HepG2 (cell line): ENCODE measurements at regions not wholly inside any gene's neighbourhood (a gene's known extent, or its start where the extent isn't known, plus 50 kb on each side); places are given as distances from the start of the nearest gene placed in this dataset.

Source experiments
- ATAC-seq: fragments of 200-7000 bp; cut with Tn5 transposase; 3 replicates; pipeline ENCODE4 v1.9.1; 2020; ENCODE audit warnings: mild to moderate bottlenecking, moderate library complexity
- BruUV-seq: library from RNA; stranded (reverse); fragments of 400-500 nt; replicated peaks from 2 replicates; lab custom pipeline; 2021; lab: Mats Ljungman, UMichigan
- CTCF ChIA-PET: fragments of 300-600 bp; formaldehyde crosslinking; extraction: SDS; loops from one replicate; lab custom pipeline; 2021; ENCODE audit warnings: low total read pairs, inconsistent platforms, low intra/inter-chr PET ratio; lab: Yijun Ruan, JAX
- POLR2A ChIA-PET: fragments of 350-600 bp; sonication (Branson Sonifier 250); formaldehyde crosslinking; loops from one replicate; lab custom pipeline; 2020; ENCODE audit warnings: antibody characterized with exemption, inconsistent platforms; lab: Yijun Ruan, JAX
- DNase-seq: peaks from one replicate; pipeline ENCODE4 v3.0.0-alpha.2; 2015; ENCODE audit warnings: low spot score
- FAIRE-seq: peaks from 3 replicates; lab custom pipeline; 2011; peaks lifted over from hg19 to GRCh38; lab: Jason Lieb, UNC
- H2AFZ ChIP-seq: one replicate; pipeline ENCODE4 v1.6.1; 2011; ENCODE audit warnings: low read length, inconsistent platforms
- H3K27ac ChIP-seq: fragments of 300-600 bp; 3 replicates; pipeline ENCODE4 v1.8.0; 2011; ENCODE audit warnings: mixed run types, mild to moderate bottlenecking, mixed read lengths, low read length, inconsistent platforms; ENCODE audit not compliant: insufficient read depth; ENCODE audit errors: extremely low read length
- H3K27me3 ChIP-seq, 2 experiments: fragments of 200-600 bp in 1 of 2; 2 replicates in 1 of 2; 3 replicates in 1 of 2; pipeline versions ENCODE4 v1.6.0 to v1.8.0; 2011; ENCODE audit warnings: low read length in 2 of 2, mild to moderate bottlenecking in 2 of 2, moderate library complexity in 2 of 2, inconsistent platforms in 1 of 2; ENCODE audit not compliant: insufficient read depth in 2 of 2, control insufficient read depth in 1 of 2
- H3K36me3 ChIP-seq, 2 experiments: fragments of 200-600 bp in 1 of 2; replicated peaks in 1 of 2; 2 replicates in 1 of 2; 3 replicates in 1 of 2; pipeline versions ENCODE4 v1.5.1 to v1.8.0; 2011; ENCODE audit warnings: low read length in 2 of 2, inconsistent platforms in 1 of 2; ENCODE audit not compliant: insufficient read depth in 2 of 2, control insufficient read depth in 1 of 2
- H3K4me1 ChIP-seq: 2 replicates; pipeline ENCODE4 v1.5.1; 2012; ENCODE audit warnings: low read length, inconsistent platforms; ENCODE audit not compliant: insufficient read depth
- H3K4me2 ChIP-seq: 2 replicates; pipeline ENCODE4 v1.6.0; 2011; ENCODE audit warnings: low read depth, low read length, inconsistent platforms
- H3K4me3 ChIP-seq, 3 experiments: fragments of 200-600 bp in 1 of 3; sonication (generic), shearing (Covaris generic) in 1 of 3; replicated peaks in 1 of 3; 2 replicates each; pipeline ENCODE4 v1.5.1; 2011 to 2016; ENCODE audit warnings: low read length in 3 of 3, inconsistent platforms in 2 of 3, low read depth in 2 of 3, mild to moderate bottlenecking in 2 of 3, control low read depth in 1 of 3, mixed read lengths in 1 of 3; ENCODE audit not compliant: insufficient read depth in 1 of 3
- H3K79me2 ChIP-seq: one replicate; pipeline ENCODE4 v1.6.1; 2011; ENCODE audit warnings: low read length, inconsistent platforms; ENCODE audit not compliant: insufficient read depth
- H3K9ac ChIP-seq: 2 replicates; pipeline ENCODE4 v1.6.0; 2011; ENCODE audit warnings: mild to moderate bottlenecking, low read depth, low read length, inconsistent platforms; ENCODE audit not compliant: insufficient read depth
- H3K9me3 ChIP-seq: 2 replicates; pipeline ENCODE4 v1.5.1; 2012; ENCODE audit warnings: mild to moderate bottlenecking, low read length
- H4K20me1 ChIP-seq: 2 replicates; pipeline ENCODE4 v1.6.0; 2011; ENCODE audit warnings: inconsistent platforms, mild to moderate bottlenecking, low read length, moderate library complexity; ENCODE audit not compliant: insufficient read depth
- AHR ChIP-seq: IDR thresholded peaks from 2 replicates; pipeline ENCODE4 v1.6.1; 2018; ENCODE audit warnings: missing genetic modification reagents, missing compliant biosample characterization
- CEBPB ChIP-seq: IDR thresholded peaks from 2 replicates; pipeline ENCODE4 v1.6.1; 2011; ENCODE audit warnings: low read depth, low read length, improper control_type of control experiment, borderline replicate concordance
- JUND ChIP-seq: sonication (generic); formaldehyde crosslinking; IDR thresholded peaks from 2 replicates; pipeline ENCODE4 v1.8.0; 2022; ENCODE audit warnings: mild to moderate bottlenecking, missing genetic modification reagents
- MTF1 ChIP-seq: sonication (generic); formaldehyde crosslinking; IDR thresholded peaks from 2 replicates; pipeline ENCODE4 v1.5.0; 2020; ENCODE audit warnings: missing genetic modification reagents
- PCBP2 ChIP-seq: fragments of 200-400 bp; formaldehyde crosslinking; optimal IDR thresholded peaks from 2 replicates; pipeline ENCODE3; 2018; ENCODE audit warnings: low read length, low read depth; ENCODE audit not compliant: poor library complexity, severe bottlenecking
- U2AF1 ChIP-seq: fragments of 200-400 bp; formaldehyde crosslinking; optimal IDR thresholded peaks from 2 replicates; pipeline ENCODE3; 2017; ENCODE audit warnings: mild to moderate bottlenecking, low read depth, low read length
- ZBTB3 ChIP-seq: sonication (generic); formaldehyde crosslinking; IDR thresholded peaks from 2 replicates; pipeline ENCODE4 v1.4.0; 2020; ENCODE audit warnings: low read depth, mild to moderate bottlenecking, moderate library complexity, missing genetic modification reagents, borderline replicate concordance
- WGBS: methylation state at CpG from one replicate; pipeline ENCODE4 v1.1.6; 2017; ENCODE audit warnings: low lambda C conversion rate; 5-methylcytosine and 5-hydroxymethylcytosine counted together
- in situ Hi-C: cut with HindIII; loops from 2 replicates; pipeline ENCODE4 v1.10.0; 2017; ENCODE audit warnings: low pct_unique_long_range_greater_than_20kb; ENCODE audit not compliant: extremely low pct_ligation_motif_present
- intact Hi-C: fragments of 100-400 bp; cut with micrococcal nuclease; formaldehyde crosslinking; loops from one replicate; pipeline ENCODE4 v1.10.0; 2022; ENCODE audit not compliant: unreplicated experiment
- TF ChIP-seq, protein P1 (sequence below): IDR thresholded peaks from 2 replicates; pipeline ENCODE4 v1.6.1; 2012; ENCODE audit warnings: low read depth, low read length, improper control_type of control experiment

GRCh38 chr7:121796381-121796780 lies 76.6 kb upstream of the PTPRZ1 start:
- WGBS = 8% methylated on average over 4 of the region's 4 CpGs
- no peaks in the 10 kb centered on the region for H3K36me3 ChIP-seq
- H2AFZ ChIP-seq = no peak overlapping the region
- no peaks in the 10 kb centered on the region for H3K9me3 ChIP-seq
- no peak for TF ChIP-seq MTF1 (CRISPR knock-in tag)
- no peak for TF ChIP-seq AHR (CRISPR knock-in tag)
- TF ChIP-seq JUND (CRISPR knock-in tag) = no peak
- H3K4me1 ChIP-seq = no peaks in the 10 kb centered on the region
- no peak overlapping the region for H3K27ac ChIP-seq
- FAIRE-seq (no peak), DNase-seq (no peak), ATAC-seq (no peak)
- H3K9ac ChIP-seq = no peak overlapping the region
- ChIA-PET POLR2A (no interaction called here), CTCF (no interaction called here)
- H4K20me1 ChIP-seq = no peaks in the 10 kb centered on the region
- intact Hi-C loops (no loop called here), in situ Hi-C loops (no loop called here)
- no peaks in the 10 kb centered on the region for H3K79me2 ChIP-seq
- H3K4me2 ChIP-seq = no peak overlapping the region
- no TSS peak for BruUV-seq
- H3K4me3 ChIP-seq = no peak overlapping the region
- no peaks in the 10 kb centered on the region for H3K27me3 ChIP-seq

DNA sequence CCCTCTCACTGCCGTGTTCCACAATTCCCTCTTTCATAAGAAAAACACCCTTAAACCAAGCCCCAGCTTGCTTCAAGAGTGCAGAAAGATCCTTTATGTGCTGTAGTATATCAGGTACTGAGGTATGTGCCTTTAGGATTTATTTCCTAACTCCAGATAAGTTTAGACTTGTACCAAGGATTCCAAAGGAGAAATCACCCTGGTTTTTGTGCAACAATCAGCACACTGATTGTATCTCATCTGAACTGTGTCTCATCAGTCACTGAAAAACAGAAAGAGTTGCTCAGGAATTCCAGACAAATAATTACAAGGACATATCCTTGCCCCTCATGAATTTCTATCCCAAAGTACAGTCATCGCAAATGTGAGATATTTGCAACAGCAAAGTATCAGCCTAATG lies 77.2 kb upstream of the PTPRZ1 start:
- FAIRE-seq = no peak
- POLR2A ChIA-PET = no interaction called here
- H3K79me2 ChIP-seq = no peaks in the 10 kb centered on the region
- intact Hi-C loops = no loop called here
- H3K4me2 ChIP-seq = no peak overlapping the region
- no peak for ATAC-seq
- 34% methylated on average over 2 of the region's 2 CpGs for WGBS
- BruUV-seq = no TSS peak
- no peak overlapping the region for H3K27ac ChIP-seq
- no peak for DNase-seq
- no peaks in the 10 kb centered on the region for H3K9me3 ChIP-seq
- no peak overlapping the region for H2AFZ ChIP-seq
- TF ChIP-seq, protein P1, sequence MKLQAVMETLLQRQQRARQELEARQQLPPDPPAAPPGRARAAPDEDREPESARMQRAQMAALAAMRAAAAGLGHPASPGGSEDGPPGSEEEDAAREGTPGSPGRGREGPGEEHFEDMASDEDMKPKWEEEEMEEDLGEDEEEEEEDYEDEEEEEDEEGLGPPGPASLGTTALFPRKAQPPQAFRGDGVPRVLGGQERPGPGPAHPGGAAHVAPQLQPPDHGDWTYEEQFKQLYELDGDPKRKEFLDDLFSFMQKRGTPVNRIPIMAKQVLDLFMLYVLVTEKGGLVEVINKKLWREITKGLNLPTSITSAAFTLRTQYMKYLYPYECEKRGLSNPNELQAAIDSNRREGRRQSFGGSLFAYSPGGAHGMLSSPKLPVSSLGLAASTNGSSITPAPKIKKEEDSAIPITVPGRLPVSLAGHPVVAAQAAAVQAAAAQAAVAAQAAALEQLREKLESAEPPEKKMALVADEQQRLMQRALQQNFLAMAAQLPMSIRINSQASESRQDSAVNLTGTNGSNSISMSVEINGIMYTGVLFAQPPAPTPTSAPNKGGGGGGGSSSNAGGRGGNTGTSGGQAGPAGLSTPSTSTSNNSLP = no peak
- TF ChIP-seq CEBPB = no peak
- TF ChIP-seq PCBP2 = no peak
- no peak for TF ChIP-seq U2AF1
- no peak for TF ChIP-seq ZBTB3 (CRISPR knock-in tag)
- in situ Hi-C loops = no loop called here
- H3K27me3 ChIP-seq = no peaks in the 10 kb centered on the region
- no peaks in the 10 kb centered on the region for H4K20me1 ChIP-seq
- no peaks in the 10 kb centered on the region for H3K36me3 ChIP-seq
- H3K4me3 ChIP-seq = no peak overlapping the region
- CTCF ChIA-PET = no interaction called here
- no peaks in the 10 kb centered on the region for H3K4me1 ChIP-seq
- H3K9ac ChIP-seq = no peak overlapping the region
